SK-N-SH treated with all-trans-retinoic acid at 6 μM for 48 hours (cell line): ENCODE measurements at regions not wholly inside any gene's neighbourhood (a gene's known extent, or its start where the extent isn't known, plus 50 kb on each side); places are given as distances from the start of the nearest gene placed in this dataset.

ENCODE experiments used
- ARNTL ChIP-seq: fragments of 450-650 bp; formaldehyde crosslinking; IDR thresholded peaks from 2 replicates; pipeline ENCODE4 v1.5.0; 2020; ENCODE audit warnings: low read depth, mild to moderate bottlenecking, moderate library complexity, borderline replicate concordance
- CREB5 ChIP-seq: fragments of 250-450 bp; sonication (Bioruptor Pico); IDR thresholded peaks from 2 replicates; pipeline ENCODE4 v1.5.1; 2020; ENCODE audit warnings: low read depth, mild to moderate bottlenecking, moderate library complexity
- CSDC2 ChIP-seq: fragments of 250-450 bp; sonication (Bioruptor Pico); IDR thresholded peaks from 2 replicates; pipeline ENCODE4 v1.5.0; 2020; ENCODE audit warnings: mild to moderate bottlenecking, moderate library complexity
- ISL1 ChIP-seq: fragments of 250-450 bp; sonication (Bioruptor Pico); IDR thresholded peaks from 2 replicates; pipeline ENCODE4 v2.1.2; 2022; ENCODE audit warnings: mild to moderate bottlenecking, moderate library complexity
- OSR1 ChIP-seq: fragments of 250-450 bp; sonication (Bioruptor Pico); IDR thresholded peaks from 2 replicates; pipeline ENCODE4 v1.8.0; 2022; ENCODE audit warnings: moderate library complexity, mild to moderate bottlenecking, inconsistent platforms
- PATZ1 ChIP-seq: fragments of 250-450 bp; sonication (Bioruptor Pico); IDR thresholded peaks from 2 replicates; pipeline ENCODE4 v1.8.0; 2020; ENCODE audit warnings: mild to moderate bottlenecking, moderate library complexity, borderline replicate concordance
- PPARA ChIP-seq: fragments of 250-450 bp; sonication (Bioruptor Pico); IDR thresholded peaks from 2 replicates; pipeline ENCODE4 v1.5.0; 2020; ENCODE audit warnings: mild to moderate bottlenecking, borderline replicate concordance
- RARB ChIP-seq: fragments of 250-450 bp; sonication (Bioruptor Pico); IDR thresholded peaks from 2 replicates; pipeline ENCODE4 v1.8.0; 2021; ENCODE audit warnings: mild to moderate bottlenecking, moderate library complexity
- TOX ChIP-seq: fragments of 250-450 bp; sonication (Bioruptor Pico); IDR thresholded peaks from 2 replicates; pipeline ENCODE4 v1.8.0; 2021; ENCODE audit warnings: mild to moderate bottlenecking, moderate library complexity, borderline replicate concordance
- ZC3H10 ChIP-seq: fragments of 250-450 bp; sonication (Bioruptor Pico); IDR thresholded peaks from 2 replicates; pipeline ENCODE4 v1.5.1; 2021; ENCODE audit warnings: mild to moderate bottlenecking, moderate library complexity
- ZFP3 ChIP-seq: fragments of 250-450 bp; sonication (Bioruptor Pico); IDR thresholded peaks from 2 replicates; pipeline ENCODE4 v1.5.0; 2020; ENCODE audit warnings: mild to moderate bottlenecking, moderate library complexity
- ZFP30 ChIP-seq: fragments of 450-650 bp; formaldehyde crosslinking; IDR thresholded peaks from 2 replicates; pipeline ENCODE4 v1.5.0; 2022; ENCODE audit warnings: mild to moderate bottlenecking, moderate library complexity
- ZNF8 ChIP-seq: fragments of 450-650 bp; formaldehyde crosslinking; IDR thresholded peaks from 2 replicates; pipeline ENCODE4 v1.5.0; 2020; ENCODE audit warnings: mild to moderate bottlenecking, moderate library complexity

DNA sequence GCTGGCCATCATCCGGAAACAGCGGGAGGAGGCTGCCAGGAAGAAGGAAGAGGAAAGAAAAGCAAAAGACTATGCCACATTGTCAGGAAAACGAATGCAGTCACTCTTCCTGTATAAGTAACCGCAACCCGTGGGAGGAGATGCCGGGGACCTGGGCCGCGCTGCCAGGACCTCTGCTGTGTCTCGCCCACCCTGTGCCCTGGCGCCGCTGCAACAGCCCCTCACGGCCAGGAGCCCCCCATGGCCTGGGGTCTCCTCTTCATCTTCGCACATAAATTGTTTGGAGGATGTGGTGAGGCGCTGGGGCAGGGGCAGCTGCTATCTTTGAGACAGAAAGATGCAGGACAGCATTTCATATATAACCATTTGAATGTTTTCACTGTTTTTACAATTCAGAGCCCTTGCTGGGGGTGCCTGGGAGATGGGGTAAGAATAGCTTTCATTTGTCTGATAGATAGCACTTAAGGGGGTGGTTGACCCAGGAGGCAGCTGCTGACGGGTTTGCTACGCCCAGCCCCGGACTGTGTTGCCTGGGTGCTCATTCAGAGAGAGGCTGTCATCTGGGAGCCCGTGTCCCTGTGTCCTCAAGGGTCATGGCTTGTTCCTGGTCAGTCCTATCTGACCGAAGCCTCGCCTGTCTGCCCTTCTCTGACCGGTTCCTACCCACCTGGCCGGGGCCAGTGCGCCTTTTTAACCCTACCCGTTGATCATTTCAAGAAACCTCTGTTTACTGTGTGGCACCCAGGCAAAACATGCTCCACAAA, 1067.7 kb upstream of the COX7C start:
- TF ChIP-seq ARNTL (CRISPR knock-in tag) (no peak), ZFP3 (CRISPR knock-in tag) (no peak), ISL1 (CRISPR knock-in tag) (no peak), CREB5 (CRISPR knock-in tag) (no peak), OSR1 (CRISPR knock-in tag) (no peak), ZNF8 (CRISPR knock-in tag) (no peak), ZFP30 (CRISPR knock-in tag) (no peak), CSDC2 (no peak), TOX (no peak), RARB (CRISPR knock-in tag) (no peak), PPARA (CRISPR knock-in tag) (no peak), ZC3H10 (CRISPR knock-in tag) (no peak), PATZ1 (CRISPR knock-in tag) (no peak)
